A673 (cell line): ENCODE measurements at regions not wholly inside any gene's neighbourhood (a gene's known extent, or its start where the extent isn't known, plus 50 kb on each side); places are given as distances from the start of the nearest gene placed in this dataset.
"Not testable (repeated sequence)": the region's sequence is repeated elsewhere in the genome, so short reads cannot be mapped to it uniquely, and the experiment has no call there.

Experiments used
- BruUV-seq: library from RNA; stranded (reverse); fragments of 400-500 nt; replicated peaks from 2 replicates; lab custom pipeline; 2021; lab: Mats Ljungman, UMichigan
- CTCF ChIA-PET: fragments of 300-600 bp; sonication (Branson Sonifier 250); formaldehyde crosslinking; loops from one replicate; lab custom pipeline; 2022; ENCODE audit warnings: antibody characterized with exemption; lab: Charles Lee
- POLR2A ChIA-PET: fragments of 300-600 bp; sonication (Branson Sonifier 250); formaldehyde crosslinking; loops from one replicate; lab custom pipeline; 2022; ENCODE audit warnings: antibody characterized with exemption; ENCODE audit not compliant: low non-redundant PET; lab: Charles Lee
- DNase-seq: peaks from one replicate; pipeline ENCODE4 v3.0.0-alpha.2; 2015; ENCODE audit warnings: low spot score
- H3K27ac ChIP-seq: fragments of 200-600 bp; sonication (generic); 2 replicates; pipeline ENCODE4 v1.5.1; 2016; ENCODE audit warnings: mixed run types, low read depth, mild to moderate bottlenecking, mixed read lengths, antibody characterized with exemption, low read length; ENCODE audit not compliant: poor library complexity, severe bottlenecking
- H3K27me3 ChIP-seq: fragments of 200-600 bp; sonication (generic); replicated peaks from 2 replicates; pipeline ENCODE4 v1.6.1; 2017; ENCODE audit warnings: mixed run types, low read depth, mild to moderate bottlenecking, mixed read lengths, antibody characterized with exemption, low read length; ENCODE audit not compliant: insufficient read depth, poor library complexity
- H3K36me3 ChIP-seq: fragments of 200-600 bp; sonication (generic); 2 replicates; pipeline ENCODE4 v1.6.1; 2016; ENCODE audit warnings: mixed run types, mild to moderate bottlenecking, mixed read lengths, antibody characterized with exemption, low read length; ENCODE audit not compliant: insufficient read depth, poor library complexity, severe bottlenecking
- H3K4me1 ChIP-seq: fragments of 200-600 bp; sonication (generic); 2 replicates; pipeline ENCODE4 v1.6.1; 2017; ENCODE audit warnings: mixed run types, mild to moderate bottlenecking, mixed read lengths, antibody characterized with exemption, low read length; ENCODE audit not compliant: insufficient read depth, poor library complexity, severe bottlenecking
- H3K4me3 ChIP-seq: fragments of 200-600 bp; sonication (generic); 2 replicates; pipeline ENCODE4 v1.5.1; 2016; ENCODE audit warnings: low read depth, mixed run types, mild to moderate bottlenecking, mixed read lengths, low read length; ENCODE audit not compliant: poor library complexity, severe bottlenecking
- H3K9me3 ChIP-seq: fragments of 200-600 bp; sonication (generic); 2 replicates; pipeline ENCODE4 v1.6.1; 2016; ENCODE audit warnings: mixed run types, low read depth, mild to moderate bottlenecking, mixed read lengths, antibody characterized with exemption, low read length; ENCODE audit not compliant: poor library complexity, severe bottlenecking
- EZH2 ChIP-seq: fragments of 200-600 bp; sonication (generic); IDR thresholded peaks from 2 replicates; pipeline ENCODE4 v1.6.1; 2017; ENCODE audit warnings: borderline replicate concordance, low read depth, mild to moderate bottlenecking, mixed read lengths, antibody characterized with exemption, low read length; ENCODE audit not compliant: poor library complexity, severe bottlenecking
- intact Hi-C: fragments of 100-400 bp; cut with micrococcal nuclease; formaldehyde crosslinking; loops from one replicate; pipeline ENCODE4 v1.10.0; 2022; ENCODE audit not compliant: unreplicated experiment
- TF ChIP-seq, protein P1 (sequence below): fragments of 300-800, 200-600 bp; sonication (generic); conservative IDR thresholded peaks from 2 replicates; pipeline ENCODE4 v1.5.1; 2017; ENCODE audit warnings: low read depth, mild to moderate bottlenecking, antibody characterized with exemption, low read length, moderate library complexity, mixed read lengths

DNA sequence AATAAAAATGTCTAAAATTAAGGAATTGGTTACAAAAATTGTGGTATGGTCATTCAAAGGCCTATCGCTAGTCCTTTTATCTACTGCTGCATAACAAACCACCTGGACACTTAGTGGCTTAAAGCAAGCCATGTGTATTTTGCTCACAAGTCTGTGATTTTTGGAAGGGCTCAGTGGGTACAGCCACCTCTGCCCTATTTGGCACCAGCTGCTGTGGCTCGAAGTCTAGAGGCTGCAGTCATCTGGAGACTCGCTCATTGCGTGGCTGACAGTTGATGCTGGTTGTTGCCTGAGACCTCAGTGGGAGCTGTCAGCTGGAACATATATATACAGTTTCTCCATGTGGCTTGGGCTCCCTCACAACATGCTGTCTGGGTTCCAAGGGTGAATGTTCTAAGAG, 60.8 kb upstream of the MID1 start:
- TF ChIP-seq, protein P1, sequence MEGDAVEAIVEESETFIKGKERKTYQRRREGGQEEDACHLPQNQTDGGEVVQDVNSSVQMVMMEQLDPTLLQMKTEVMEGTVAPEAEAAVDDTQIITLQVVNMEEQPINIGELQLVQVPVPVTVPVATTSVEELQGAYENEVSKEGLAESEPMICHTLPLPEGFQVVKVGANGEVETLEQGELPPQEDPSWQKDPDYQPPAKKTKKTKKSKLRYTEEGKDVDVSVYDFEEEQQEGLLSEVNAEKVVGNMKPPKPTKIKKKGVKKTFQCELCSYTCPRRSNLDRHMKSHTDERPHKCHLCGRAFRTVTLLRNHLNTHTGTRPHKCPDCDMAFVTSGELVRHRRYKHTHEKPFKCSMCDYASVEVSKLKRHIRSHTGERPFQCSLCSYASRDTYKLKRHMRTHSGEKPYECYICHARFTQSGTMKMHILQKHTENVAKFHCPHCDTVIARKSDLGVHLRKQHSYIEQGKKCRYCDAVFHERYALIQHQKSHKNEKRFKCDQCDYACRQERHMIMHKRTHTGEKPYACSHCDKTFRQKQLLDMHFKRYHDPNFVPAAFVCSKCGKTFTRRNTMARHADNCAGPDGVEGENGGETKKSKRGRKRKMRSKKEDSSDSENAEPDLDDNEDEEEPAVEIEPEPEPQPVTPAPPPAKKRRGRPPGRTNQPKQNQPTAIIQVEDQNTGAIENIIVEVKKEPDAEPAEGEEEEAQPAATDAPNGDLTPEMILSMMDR, result no peak
- no peak for TF ChIP-seq EZH2
- Histone ChIP-seq H3K36me3 (no peaks in the 10 kb centered on the region), H3K4me1 (no peaks in the 10 kb centered on the region), H3K27me3 (no peaks in the 10 kb centered on the region), H3K27ac (no peak overlapping the region), H3K9me3 (no peaks in the 10 kb centered on the region), H3K4me3 (no peak overlapping the region)
- ChIA-PET CTCF (no interaction called here), POLR2A (interaction anchor here (0.5 kb wide), 1 partner anchor 40 kb away, joined by 4 read pairs; no protein-coding TSS in a partner anchor)
- intact Hi-C loops, result no loop called here
- no peak for DNase-seq
- BruUV-seq, result no TSS peak

DNA sequence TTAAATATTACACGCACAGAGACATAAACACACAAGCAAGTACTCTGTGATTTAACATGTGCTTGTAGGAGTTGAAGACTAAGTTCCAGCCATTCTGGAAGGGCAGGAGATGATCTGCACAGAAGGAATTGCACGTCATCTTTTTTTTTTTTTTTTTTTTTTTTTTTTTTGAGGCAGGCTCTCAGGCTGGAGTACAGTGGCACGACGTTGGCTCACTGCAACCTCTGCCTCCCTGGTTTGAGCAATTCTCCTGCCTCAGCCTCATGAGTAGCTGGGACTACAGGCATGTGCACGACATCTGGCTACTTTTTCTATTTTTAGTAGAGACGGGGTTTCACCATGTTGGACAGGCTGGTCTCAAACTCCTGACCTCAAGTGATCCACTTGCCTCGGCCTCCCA, 63.2 kb upstream of the MID1 start:
- H3K27me3 ChIP-seq, POLR2A ChIA-PET, DNase-seq, H3K9me3 ChIP-seq, intact Hi-C loops, H3K27ac ChIP-seq, H3K4me3 ChIP-seq, H3K4me1 ChIP-seq, CTCF ChIA-PET, H3K36me3 ChIP-seq, BruUV-seq: not testable (repeated sequence)

DNA sequence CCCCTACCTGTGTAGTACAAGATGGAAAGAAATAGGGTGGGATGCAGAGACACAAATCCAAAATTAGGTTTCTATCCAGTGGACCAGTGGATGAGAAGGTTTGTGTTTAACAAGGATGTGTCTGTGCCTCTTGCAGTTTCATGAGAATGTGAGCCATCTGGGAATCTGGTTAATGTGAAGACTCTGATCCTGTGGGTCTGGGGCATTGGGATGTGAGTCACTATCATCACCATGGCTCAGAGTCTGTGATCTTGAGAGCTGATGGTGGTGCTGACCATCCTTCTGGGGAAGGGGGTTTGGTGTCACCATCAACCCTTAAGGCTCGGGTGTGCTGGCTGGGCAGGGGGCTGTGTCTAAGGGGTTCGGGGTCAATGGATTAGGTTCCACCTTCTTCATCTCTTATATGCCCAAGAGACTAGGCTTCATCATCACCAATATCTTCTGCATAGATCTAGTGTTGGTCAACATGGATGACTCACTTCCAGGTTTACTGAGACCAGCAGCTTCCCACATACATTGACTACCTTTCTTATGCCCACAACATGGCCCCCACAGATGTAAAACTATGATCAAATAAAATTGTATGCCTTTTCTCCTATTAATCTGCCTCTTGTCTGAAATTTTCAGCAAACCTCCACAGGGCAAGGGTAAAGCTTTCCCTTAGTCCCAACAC, 65.7 kb upstream of the MID1 start:
- Histone ChIP-seq H3K4me3 (no peak overlapping the region), H3K9me3 (no peaks in the 10 kb centered on the region), H3K27me3 (no peaks in the 10 kb centered on the region), H3K4me1 (no peaks in the 10 kb centered on the region), H3K36me3 (no peaks in the 10 kb centered on the region), H3K27ac (no peak overlapping the region)
- ChIA-PET CTCF (no interaction called here), POLR2A (no interaction called here)
- no peak for DNase-seq
- no TSS peak for BruUV-seq
- intact Hi-C loops, result no loop called here
- no peak for TF ChIP-seq EZH2
- TF ChIP-seq, protein P1, result no peak

DNA sequence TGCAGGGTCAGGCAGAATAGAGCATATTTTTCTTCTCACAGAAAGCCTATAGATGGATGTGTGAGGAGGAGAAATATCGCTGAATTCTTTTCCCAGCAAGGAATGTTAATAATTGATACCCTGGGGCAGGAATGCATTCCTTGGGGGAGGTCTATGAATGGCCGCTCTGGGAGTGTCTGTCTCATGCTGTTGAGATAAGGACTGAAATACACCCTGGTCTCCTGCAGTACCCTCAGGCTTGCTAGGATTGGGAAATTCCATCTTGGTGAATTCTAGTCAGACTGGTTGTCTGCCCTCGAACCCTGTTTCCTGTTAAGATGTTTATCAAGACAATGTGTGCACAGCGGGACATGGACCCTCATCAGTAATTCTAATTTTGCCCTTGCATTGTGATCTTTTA, 71.4 kb upstream of the MID1 start:
- H3K9me3 ChIP-seq, H3K4me3 ChIP-seq, H3K4me1 ChIP-seq, POLR2A ChIA-PET, H3K27me3 ChIP-seq, CTCF ChIA-PET, intact Hi-C loops, BruUV-seq, H3K27ac ChIP-seq, H3K36me3 ChIP-seq: not testable (repeated sequence)
- peak; percentile 20 for DNase-seq
